NCI-H2029 (cell line): ENCODE measurements at regions not wholly inside any gene's neighbourhood (a gene's known extent, or its start where the extent isn't known, plus 50 kb on each side); places are given as distances from the start of the nearest gene placed in this dataset.

Source experiments
- DNase-seq: peaks from one replicate; lab custom pipeline; 2025; lab: John Stamatoyannopoulos, UW

- no peak for DNase-seq
Measured at GRCh38 chr16:54577651-54578128, 291.1 kb upstream of the IRX3 start.

GRCh38 chr16:54576785-54577184 lies 290.2 kb upstream of the IRX3 start:
- no peak for DNase-seq

- no peak for DNase-seq
Measured at GRCh38 chr16:54568906-54569807, 282.6 kb upstream of the IRX3 start.

DNA sequence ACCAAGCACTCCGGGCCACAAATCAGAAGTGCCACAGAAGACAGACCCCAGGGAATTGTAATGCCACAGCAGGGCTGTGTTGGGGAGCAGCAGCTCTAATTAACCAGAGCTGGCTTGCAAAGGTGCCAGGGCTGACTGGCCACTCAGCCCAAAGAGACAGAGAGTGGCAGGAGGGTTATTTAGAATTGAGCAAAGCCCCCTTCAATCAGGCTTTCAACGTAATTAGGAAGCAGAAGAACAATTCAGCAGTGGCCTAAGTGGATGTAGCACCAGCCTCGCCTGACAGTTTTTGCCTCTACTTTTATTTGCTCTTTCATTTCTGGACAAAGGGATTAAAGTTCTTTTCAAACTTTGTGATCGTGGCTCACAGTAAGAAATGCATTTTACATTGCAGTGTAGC lies 278.3 kb upstream of the IRX3 start:
- no peak for DNase-seq

DNA sequence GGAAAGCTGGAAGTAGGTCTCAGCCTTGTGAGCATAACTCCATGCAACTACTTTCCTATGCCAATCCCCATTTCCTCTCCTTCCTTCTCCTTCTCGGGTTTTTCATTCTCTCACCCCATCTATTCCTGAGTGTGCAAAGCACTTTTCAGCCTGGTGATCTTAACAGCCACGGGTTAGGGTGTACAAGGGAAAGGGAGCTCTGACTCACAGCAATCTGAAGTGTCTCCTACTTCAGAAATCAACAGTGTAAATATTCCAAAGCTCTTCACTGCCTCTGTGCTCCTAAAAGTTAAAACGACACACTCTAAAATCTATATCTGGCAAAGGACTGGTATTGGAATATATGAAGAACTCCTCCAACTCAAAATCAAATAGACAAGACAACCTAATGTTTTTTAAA lies 268.0 kb upstream of the IRX3 start:
- DNase-seq = no peak

GRCh38 chr16:54548281-54548680 lies 261.7 kb upstream of the IRX3 start:
- no peak for DNase-seq

DNA sequence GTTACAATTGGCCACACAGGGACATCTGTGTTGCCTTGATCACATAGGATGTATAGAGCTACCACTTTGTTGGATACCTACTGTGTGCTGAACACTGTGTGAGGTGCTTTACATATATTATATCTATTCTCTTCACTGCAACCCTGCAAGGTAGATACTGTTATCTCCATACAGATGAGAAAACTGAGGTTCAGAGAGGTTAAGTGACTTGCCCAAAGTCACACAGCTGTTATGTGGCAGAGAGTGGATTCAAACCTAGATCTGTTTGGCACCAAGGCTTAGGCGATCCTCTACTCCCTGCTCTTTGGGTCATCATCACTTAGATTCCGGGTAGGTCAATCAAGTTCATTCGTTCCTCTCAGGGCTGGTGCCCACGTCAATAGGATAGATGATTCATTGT lies 260.5 kb upstream of the IRX3 start:
- no peak for DNase-seq

DNA sequence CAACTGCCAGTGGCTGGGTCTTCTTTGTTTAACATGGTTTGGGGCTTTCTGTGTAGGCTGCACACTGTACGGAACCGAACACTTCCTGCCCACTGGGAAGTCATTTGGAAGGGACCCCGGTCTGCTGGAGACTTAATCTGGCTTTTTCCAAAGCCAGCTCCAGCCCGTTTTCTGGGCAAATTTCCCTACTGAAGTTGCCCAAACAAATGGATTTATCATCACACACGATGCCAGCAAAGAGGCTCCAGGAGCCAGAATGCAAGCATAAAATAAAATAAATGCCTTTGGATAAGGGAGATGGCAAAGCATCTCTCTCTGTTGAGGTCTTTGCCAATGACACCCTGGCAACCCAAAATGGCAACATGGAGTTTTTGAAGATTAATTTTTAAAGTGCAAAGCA lies 259.9 kb upstream of the IRX3 start:
- DNase-seq = no peak

DNA sequence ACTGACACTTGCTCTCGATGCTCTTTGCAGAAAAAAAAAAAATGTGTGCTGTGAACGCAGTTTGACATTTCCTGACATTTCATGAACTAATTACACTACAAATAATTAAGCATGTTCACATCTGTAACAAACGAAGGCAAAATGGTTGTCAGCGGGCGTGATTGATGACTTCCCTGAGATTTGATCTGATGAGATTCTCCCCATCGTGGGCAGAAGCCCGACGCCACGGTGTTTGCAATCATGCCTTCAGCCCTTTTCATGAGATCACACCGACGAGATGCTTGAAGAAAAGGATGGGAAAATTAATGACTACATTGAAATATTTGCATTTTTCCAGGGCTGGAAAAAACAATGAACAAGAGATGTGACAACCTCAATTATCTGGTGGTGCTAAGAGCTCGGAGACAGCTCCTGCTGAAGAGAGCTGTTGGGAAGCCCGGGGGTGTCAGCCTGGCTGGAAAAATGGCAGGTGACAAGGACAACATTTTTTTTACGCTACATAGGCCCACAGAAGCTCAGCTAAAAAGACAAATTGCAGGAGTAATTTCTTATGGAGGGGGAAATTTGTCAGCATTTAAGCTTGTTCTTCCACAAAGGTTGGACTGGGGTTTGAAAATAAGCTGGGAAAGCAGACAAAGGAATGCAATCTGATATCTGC lies 259.4 kb upstream of the IRX3 start:
- no peak for DNase-seq

DNA sequence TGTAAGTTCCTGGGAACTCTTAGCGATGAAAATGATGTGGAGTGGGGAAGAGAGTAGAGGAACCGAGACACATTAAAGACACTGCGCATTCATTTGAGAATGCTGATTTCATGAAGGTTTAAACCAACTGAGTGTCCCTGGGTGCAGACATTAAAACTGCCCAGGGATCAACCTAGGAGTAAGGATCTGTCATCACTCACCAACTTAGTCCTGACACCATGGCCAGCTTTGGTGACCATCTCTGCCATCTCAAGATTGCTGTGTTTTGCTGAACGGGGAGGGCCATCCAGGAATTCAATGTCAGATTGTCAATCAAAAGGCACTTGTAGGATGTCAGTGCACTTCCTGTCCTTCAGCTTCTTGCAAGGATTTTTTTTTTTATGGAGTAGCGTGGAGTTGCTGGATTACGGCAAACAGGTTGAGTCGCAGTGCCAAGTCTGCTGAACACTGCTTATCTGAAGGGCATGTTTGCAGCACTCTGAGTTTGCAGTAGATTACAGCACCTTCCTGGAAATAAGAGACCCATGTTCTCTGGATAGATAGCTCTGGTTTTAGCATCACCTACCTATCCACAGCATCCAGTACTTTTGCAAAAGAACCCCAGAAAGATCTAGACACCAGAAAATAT lies 258.1 kb upstream of the IRX3 start:
- DNase-seq = no peak

- DNase-seq = no peak
Measured at GRCh38 chr16:54542805-54543505, 256.4 kb upstream of the IRX3 start.

- DNase-seq = no peak
Measured at GRCh38 chr16:54540525-54541180, 254.1 kb upstream of the IRX3 start.

- no peak for DNase-seq
Measured at GRCh38 chr16:54538276-54538675, 251.7 kb upstream of the IRX3 start.

GRCh38 chr16:54533856-54534490 lies 247.4 kb upstream of the IRX3 start:
- no peak for DNase-seq

DNA sequence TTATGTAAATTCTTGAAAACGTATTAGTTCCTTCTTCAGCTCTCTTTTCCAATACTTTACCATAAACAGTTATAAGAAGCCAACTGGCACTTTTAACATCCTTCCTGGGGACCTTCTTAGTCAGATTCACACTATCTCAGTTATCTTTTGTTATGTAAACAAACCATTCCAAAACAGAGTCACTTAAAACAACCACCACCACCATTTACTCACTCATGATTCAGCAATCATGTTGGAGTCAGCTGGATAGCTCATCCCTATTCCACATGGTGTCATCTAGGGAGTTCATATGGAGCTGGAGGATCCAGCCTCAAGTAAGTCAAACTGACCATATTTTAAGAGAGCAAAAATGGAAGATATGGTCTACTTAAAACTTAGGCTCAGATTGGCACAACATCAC lies 240.3 kb upstream of the IRX3 start:
- no peak for DNase-seq

- DNase-seq = no peak
Measured at GRCh38 chr16:54526087-54526486, 239.5 kb upstream of the IRX3 start.

- no peak for DNase-seq
Measured at GRCh38 chr16:54525104-54525503, 238.5 kb upstream of the IRX3 start.

DNA sequence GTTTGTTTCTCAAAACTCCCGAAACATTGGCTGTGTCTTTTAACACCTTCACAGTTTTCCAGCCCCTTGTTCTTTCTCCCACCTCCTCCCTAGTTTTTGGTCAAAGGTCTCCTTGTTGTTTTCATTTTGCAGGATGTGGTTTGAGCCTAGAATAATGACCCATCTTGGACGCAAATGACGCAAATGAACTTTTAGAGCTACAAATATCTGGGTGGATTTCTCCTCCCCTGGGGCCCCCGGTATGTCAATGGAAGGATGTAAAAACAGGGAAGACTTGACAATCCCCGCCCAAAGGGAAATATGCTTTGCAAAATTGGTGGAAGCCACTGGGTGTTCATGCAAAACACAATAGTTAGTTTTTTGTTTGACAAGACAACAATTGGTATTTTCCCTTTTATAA lies 236.0 kb upstream of the IRX3 start:
- DNase-seq = no peak

DNA sequence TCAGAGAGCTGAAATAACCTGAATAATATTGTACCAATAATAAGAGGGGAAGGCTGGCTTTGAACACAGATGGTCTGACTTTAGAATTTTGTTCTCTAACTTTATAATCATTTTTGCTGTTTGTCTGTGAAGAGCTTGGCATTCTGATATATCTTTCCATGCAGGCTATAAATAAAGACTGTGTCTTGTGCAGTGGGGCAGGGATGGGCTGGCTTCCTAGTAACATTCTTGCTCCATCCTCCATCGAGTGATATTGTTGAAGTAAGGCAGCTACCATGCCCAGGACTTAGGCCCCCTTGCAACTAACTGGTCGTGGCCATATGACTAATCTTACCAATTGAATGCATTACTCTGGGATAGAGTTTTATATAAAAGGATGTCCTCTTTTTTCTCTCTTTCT lies 234.7 kb upstream of the IRX3 start:
- no peak for DNase-seq

DNA sequence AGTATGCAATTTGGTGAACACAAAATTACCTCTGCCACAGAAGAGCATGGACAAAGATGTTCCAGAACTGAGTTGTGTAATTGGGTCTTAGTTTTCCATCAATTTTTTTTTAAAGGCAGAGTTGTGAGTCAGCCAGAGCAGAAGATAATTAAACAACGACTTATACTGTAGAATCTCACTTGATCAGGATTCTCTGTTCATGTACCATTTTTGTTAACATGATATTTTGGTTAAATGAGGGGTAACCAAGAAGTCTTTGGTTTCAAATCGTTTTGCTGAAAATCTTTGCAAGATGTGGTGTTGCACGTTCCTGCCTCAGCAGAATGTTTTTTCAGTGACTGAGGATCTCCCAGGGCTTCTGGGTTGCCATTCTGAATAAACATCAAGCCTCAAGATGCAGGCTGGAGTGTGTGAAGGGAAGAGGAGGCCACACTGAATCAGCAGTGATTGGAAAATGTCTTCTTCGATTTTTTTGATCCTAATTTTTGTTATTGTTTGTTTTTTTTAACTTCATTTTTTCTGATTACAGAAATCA lies 232.6 kb upstream of the IRX3 start:
- no peak for DNase-seq

- no peak for DNase-seq
Measured at GRCh38 chr16:54517181-54517580, 230.6 kb upstream of the IRX3 start.
